Activated CD8-positive, alpha-beta T cell treated with anti-CD3 and anti-CD28 coated beads for 36 hours (primary cell): ENCODE measurements at regions not wholly inside any gene's neighbourhood (a gene's known extent, or its start where the extent isn't known, plus 50 kb on each side); places are given as distances from the start of the nearest gene placed in this dataset.

Source experiments
- ATAC-seq: fragments of 200-7000 bp; cut with Tn5 transposase; one replicate; pipeline ENCODE4 v1.10.0; 2021; ENCODE audit warnings: mild to moderate bottlenecking, moderate library complexity
- CTCF ChIA-PET: fragments of 350-600 bp; sonication (Branson Sonifier 250); formaldehyde crosslinking; loops from one replicate; lab custom pipeline; 2021; ENCODE audit warnings: antibody characterized with exemption; lab: Charles Lee
- POLR2A ChIA-PET: fragments of 350-600 bp; sonication (Branson Sonifier 250); formaldehyde crosslinking; loops from one replicate; lab custom pipeline; 2021; ENCODE audit warnings: antibody characterized with exemption; lab: Charles Lee
- DNase-seq: peaks from one replicate; pipeline ENCODE4 v3.0.0-alpha.2; 2020
- H3K27ac Mint-ChIP-seq: one replicate; pipeline ENCODE4 v1.8.0; 2021; ENCODE audit warnings: mild to moderate bottlenecking, mixed read lengths
- H3K27me3 Mint-ChIP-seq: one replicate; pipeline ENCODE4 v1.8.0; 2021; ENCODE audit warnings: mixed read lengths
- H3K36me3 Mint-ChIP-seq: one replicate; pipeline ENCODE4 v1.8.0; 2021; ENCODE audit warnings: low read depth, mixed read lengths
- H3K4me1 Mint-ChIP-seq: one replicate; pipeline ENCODE4 v1.8.0; 2021; ENCODE audit warnings: low read depth, mixed read lengths
- H3K4me3 Mint-ChIP-seq: one replicate; pipeline ENCODE4 v1.8.0; 2021; ENCODE audit warnings: mild to moderate bottlenecking, moderate library complexity, mixed read lengths
- H3K9me3 Mint-ChIP-seq: one replicate; pipeline ENCODE4 v1.8.0; 2021; ENCODE audit warnings: mixed read lengths
- CTCF ChIP-seq: fragments of 200-600 bp; IDR thresholded peaks from one replicate; pipeline ENCODE4 v1.8.0; 2022; ENCODE audit warnings: antibody characterized with exemption, mild to moderate bottlenecking
- intact Hi-C: fragments of 100-400 bp; cut with micrococcal nuclease; formaldehyde crosslinking; loops from one replicate; pipeline ENCODE4 v1.10.0; 2022

GRCh38 chr16:17524656-17525055, 53.9 kb upstream of the XYLT1 start:
- POLR2A ChIA-PET, result interaction anchor here (0.6 kb wide), 1 partner anchor 121 kb away, joined by 3 read pairs; no protein-coding TSS in a partner anchor
- ATAC-seq, result no peak
- DNase-seq, result no peak
- no peak for TF ChIP-seq CTCF
- Mint-ChIP-seq H3K9me3 (no peaks in the 10 kb centered on the region), H3K27ac (no peak overlapping the region), H3K4me3 (no peak overlapping the region), H3K36me3 (no peaks in the 10 kb centered on the region), H3K27me3 (no peaks in the 10 kb centered on the region), H3K4me1 (peaks cover 2% of the 10 kb centered on the region)
- CTCF ChIA-PET, result no interaction called here
- intact Hi-C loops, result no loop called here

- Mint-ChIP-seq H3K4me3 (no peak overlapping the region), H3K9me3 (no peaks in the 10 kb centered on the region), H3K27ac (no peak overlapping the region), H3K4me1 (no peaks in the 10 kb centered on the region), H3K27me3 (peaks cover 5% of the 10 kb centered on the region), H3K36me3 (no peaks in the 10 kb centered on the region)
- no peak for TF ChIP-seq CTCF
- DNase-seq, result no peak
- POLR2A ChIA-PET, result no interaction called here
- no peak for ATAC-seq
- intact Hi-C loops, result no loop called here
- CTCF ChIA-PET, result interaction anchor here (1.0 kb wide), 1 partner anchor 58 kb away, joined by 3 read pairs; no protein-coding TSS in a partner anchor
Measured at GRCh38 chr16:17520561-17520960, 49.8 kb upstream of the XYLT1 start.
